HG02973 (cell line): ENCODE measurements at regions not wholly inside any gene's neighbourhood (a gene's known extent, or its start where the extent isn't known, plus 50 kb on each side); places are given as distances from the start of the nearest gene placed in this dataset.
A peak's percentile ranks its signal among the peaks of the same experiment; 100 is the strongest.
"Not testable (repeated sequence)": the region's sequence is repeated elsewhere in the genome, so short reads cannot be mapped to it uniquely, and the experiment has no call there.

Experiments used
- ATAC-seq: cut with Tn5 transposase; IDR thresholded peaks from one replicate; pipeline ENCODE4 v1.9.1; 2021; ENCODE audit warnings: moderate library complexity; ENCODE audit not compliant: unreplicated experiment

DNA sequence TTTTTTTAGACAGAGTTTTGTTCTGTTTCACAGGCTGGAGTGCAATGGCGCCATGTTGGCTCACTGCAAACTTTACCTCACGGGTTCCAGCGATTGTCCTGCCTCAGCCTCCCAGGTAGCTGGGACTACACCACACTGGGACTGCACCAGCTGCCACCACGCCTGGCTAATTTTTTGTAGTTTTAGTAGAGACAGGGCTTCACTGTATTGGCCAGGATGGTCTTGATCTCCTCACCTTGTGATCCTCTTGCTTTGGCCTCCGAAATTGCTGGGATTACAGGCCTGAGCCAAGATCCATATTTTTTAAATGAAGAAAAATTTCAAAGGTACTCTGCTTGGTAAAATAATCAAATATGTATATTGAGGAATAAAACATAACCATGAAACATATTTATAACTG lies 195.8 kb upstream of the TPTE start:
- ATAC-seq = peak; percentile 90

DNA sequence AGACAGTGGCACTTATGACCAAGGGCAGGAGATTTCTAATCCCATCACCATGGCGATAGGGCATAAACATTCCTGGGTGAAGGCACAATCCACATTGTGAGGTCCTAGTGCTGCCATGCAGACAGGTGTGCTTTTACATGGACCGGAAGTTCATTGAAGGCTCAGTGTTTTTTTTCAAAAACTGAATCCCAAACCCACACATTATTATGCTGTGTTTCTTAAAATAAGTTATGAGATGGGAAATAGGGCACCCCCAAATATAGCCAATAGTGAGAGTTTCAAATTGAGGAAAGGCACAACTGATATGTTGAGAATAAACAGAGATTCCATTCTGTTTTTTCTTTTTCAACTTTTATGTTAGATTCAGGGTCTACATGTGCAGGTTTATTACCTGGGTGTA lies 195.2 kb upstream of the TPTE start:
- ATAC-seq = not testable (repeated sequence)

DNA sequence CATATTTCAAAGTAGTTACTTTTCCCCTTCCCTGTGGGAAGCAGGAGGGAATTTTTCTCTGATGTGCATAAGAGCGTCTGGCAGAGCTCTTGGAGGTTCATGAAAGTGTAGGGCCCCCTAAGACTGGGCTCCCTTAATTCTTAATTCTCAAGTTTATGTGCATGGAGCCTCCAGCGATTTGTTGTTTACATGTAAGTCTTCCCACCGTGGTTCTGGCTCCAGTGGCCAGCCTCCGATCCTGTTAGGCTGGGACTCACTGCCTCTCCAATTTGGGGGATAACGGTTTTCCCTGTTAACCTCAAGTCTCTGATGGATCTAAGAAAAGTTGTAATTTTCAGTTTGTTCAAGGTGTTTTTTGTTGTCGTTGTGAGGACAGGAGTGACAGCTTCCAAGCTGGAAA lies 192.7 kb upstream of the TPTE start:
- not testable (repeated sequence) for ATAC-seq

DNA sequence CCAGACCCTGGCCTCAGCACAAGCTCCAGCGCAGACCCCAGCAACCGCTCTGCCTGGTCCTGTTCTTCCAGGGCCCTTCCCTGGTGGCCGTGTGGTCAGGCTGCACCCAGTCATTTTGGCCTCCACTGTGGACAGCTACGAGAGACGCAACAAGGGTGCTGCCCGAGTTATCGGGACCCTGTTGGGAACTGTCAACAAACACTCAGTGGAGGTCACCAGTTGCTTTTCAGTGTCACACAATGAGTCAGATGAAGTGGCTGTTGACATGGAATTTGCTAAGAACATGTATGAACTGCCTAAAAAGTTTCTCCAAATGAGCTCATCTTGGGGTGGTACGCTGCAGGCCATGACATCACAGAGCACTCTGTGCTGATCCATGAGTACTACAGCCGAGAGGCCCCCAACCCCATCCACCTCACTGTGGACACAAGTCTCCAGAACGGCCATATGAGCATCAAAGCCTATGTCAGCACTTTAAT lies 190.7 kb upstream of the TPTE start:
- ATAC-seq = not testable (repeated sequence)

DNA sequence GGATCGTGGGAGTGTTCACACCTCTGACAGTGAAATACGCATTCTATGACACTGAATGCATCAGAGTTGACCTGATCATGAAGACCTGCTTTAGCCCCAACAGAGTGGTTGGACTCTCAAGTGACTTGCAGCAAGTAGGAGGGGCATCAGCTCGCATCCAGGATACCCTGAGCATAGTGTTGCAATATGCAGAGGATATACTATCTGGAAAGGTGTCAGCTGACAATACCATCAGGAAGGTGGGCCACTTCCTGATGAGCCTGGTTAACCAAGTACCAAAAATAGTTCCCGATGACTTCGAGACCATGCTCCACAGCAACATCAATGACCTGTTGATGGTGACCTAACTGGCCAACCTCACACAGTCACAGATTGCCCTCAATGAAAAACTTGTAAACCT lies 190.2 kb upstream of the TPTE start:
- ATAC-seq = not testable (repeated sequence)

DNA sequence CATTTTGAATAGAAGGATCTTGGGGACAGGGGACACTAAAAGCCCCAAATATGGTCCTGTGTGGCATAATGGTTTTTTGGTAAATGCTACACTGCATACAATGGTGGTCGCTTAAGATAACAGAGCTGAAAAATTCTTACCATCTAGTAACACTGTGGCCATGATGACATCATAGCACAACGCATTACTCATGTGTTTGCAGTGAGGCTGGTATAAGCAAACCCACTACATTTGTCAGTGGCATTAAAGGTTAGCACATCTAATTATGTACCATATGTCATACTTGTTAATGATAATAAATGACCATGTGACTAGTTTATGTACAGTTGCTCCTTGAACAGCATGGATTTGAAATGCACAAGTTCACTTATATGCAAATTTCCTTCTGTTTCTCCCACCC lies 188.4 kb upstream of the TPTE start:
- not testable (repeated sequence) for ATAC-seq

DNA sequence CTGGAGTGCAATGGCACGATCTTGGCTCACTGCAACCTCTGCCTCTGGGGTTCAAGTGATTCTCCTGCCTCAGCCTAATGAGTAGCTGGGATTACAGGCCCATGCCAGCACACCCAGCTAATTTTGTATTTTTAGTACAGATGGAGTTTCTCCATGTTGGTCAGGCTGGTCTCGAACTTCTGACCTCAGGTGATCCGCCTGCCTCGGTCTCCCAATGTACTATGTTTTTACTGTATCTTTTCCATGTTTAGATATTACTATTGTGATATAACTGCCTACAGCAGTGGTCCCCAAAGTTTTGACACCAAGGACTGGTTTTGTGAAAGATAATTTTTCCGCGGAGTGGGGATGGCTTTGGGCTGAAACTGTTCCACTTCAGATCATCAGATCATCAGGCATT lies 187.0 kb upstream of the TPTE start:
- not testable (repeated sequence) for ATAC-seq

DNA sequence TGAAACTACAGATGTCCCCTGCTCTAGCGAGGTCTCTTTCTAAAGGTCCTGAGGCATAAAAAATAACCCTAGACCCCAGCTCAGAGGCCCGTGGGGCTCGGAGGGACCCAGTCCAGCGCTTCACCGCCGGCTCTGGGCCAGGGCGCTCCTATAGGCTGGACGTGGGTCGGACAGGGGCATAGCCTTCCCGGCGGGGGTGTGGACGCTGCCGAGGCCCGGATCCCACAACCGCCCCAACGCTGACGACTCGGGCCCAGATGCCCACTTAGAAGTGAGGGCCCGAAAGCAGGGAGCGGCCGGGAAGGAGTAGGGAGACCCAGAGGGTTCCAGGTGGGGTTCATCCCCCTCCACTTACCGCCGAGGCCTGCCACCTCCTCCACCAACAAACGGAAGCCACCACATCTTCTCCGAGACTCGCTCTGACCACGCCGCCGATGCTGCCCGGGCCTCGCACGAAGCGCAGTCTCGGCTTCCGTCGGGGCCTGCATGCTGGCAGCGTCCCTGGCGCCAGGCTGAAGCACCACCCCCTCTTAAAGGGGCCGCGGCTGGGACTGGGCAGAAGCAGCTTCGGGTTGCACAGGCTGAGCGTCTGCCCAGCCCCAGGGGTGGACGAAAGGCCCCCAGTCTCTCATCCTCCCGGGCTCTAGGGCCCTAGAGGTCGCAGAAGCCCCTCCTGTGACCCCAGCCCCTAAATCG lies 179.0 kb upstream of the TPTE start:
- not testable (repeated sequence) for ATAC-seq

DNA sequence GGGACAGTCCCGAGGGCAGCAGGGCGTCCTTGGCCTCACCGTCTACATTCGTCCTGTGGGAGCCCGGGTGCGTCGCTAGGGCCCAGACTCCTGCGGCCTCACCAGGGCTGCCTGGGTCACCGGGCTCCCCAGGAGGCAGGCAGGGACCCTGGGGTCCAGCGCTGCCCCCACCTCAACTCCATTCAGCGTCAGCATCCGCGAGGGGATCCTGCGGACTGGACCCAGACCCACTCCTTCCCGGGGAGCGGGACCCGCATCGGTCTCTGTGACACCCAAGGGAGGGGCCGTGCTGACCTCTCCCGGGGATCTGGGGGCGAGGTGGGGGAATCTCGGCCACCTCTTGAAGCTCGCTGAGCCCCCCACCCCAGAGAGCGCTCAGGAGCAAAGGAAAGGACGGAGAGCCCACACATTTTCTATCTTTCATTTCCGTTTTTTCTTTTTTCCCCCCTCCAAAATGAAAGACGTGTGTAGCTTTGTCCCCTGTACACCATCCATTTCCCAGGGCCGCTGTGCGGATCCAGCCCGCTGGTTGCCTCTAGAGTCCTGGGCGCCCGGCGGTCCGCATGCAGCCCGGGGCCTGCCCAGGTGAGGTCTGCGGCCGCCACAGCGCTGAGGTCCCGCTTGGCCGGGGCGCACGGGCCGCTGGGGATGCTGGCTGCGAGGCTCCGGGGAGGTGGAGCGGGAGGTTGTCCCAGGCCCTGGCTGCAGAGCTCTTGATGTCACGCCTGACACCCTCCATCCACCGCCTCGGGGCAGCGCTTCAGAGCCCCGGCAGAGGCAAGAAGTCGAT lies 178.0 kb upstream of the TPTE start:
- ATAC-seq = not testable (repeated sequence)

DNA sequence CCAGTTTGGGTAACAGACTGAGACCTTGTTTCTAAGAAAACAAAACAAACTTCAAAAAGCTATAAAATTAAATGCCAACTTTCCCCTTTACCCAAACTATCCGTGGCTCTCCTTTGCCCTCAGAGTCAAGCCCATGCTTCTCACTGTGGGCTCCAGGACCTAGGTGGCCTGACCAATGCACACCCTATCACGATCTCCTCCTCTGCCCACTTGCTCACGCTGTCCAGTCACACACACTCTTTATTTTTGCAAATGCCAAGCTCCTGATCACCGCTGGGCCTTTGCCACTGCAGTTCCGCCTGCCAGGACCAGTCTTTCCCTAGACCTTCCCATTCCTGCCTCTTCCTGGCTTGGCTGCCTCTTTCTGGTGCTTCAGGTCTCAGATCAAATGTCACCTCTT lies 177.1 kb upstream of the TPTE start:
- ATAC-seq = not testable (repeated sequence)

DNA sequence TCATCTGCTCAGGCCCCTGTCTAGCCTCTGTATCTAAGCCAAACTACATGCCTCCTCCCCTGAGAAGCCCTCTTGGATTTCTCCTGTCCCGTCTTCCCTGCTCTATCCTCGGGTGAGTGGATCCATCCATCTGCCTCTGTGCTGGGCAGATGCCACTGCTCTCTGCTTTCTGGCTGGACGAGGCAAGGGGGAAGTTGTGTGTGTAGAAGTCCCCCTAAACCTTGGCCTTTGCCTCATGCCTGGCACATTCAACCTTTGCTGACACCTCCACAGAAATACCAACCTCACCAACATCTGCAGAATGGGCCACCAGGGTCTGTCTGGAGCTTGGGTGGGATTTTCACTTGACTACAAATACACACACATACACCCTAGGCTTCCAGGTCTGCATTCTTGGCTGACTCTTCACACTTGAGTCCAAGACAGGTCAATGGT lies 176.2 kb upstream of the TPTE start:
- not testable (repeated sequence) for ATAC-seq

DNA sequence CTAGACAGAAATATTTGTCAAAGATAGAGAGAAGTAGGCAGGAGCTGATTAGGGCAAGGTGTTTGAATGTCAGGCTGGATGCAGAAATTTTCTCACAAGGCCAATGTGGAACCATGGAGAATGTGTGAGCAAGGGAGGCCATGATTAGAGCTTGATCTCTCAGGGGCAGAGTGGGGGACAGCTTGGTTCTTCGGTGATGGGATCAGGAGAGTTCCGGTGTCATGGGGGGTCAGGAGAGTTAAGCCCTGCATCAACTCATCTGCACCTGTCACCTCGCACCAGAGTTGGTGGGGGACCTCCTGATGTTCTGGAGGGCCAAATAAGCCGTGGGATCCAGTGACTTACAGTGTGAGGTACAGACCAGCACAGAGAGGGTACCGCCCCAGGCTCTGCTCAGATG lies 175.1 kb upstream of the TPTE start:
- not testable (repeated sequence) for ATAC-seq

DNA sequence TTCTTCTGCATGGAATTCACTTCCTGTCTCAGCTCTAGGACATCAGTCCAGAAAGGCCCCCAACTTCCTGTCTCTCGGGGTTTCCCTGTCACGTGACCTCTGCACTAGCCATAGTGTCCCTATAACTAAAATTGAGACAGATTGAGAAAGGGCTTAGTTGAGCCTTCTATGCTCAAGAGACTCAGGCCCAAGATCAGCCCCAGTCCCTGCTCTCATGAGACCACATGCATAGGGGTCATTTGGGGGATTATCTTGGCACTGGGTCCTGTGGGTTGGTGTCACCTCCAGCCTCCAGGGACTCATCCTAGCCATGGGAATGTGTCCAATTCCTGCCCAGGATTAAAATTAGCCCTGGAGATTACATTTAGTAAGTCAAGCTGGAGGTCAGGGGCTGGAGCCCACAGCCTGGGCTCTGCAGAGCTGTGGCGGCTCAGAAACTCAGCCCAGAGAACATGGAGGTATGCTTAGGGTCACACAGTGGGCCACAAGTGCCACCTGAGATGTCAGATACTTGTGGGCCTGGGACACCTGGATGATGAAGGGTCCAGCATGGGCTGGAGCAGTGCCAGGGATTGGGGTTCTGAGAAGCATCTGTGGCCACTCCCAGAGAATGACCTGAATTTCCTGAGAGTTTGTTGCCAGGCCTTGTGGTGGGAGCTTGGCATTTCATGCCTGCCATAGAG lies 174.3 kb upstream of the TPTE start:
- ATAC-seq = not testable (repeated sequence)

DNA sequence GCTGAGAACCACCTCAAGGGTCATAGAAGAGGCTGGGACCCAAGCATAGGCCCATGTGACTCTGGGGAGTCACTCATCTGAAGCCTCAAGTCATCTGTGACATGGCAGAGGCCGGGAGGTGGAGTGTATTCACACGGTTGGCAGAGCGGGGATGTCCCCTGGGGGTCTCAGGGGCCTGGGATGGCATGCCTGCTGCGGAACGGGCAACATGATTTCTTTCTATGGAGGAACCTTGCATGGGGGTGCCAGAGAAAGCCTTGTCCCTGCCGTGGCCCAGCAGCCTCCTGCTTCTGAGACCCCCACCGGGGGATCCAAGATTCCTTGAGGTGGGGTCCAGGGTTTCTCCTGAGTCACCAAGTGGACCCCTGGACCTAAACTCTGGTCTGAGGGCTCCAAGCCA lies 173.7 kb upstream of the TPTE start:
- ATAC-seq = not testable (repeated sequence)

DNA sequence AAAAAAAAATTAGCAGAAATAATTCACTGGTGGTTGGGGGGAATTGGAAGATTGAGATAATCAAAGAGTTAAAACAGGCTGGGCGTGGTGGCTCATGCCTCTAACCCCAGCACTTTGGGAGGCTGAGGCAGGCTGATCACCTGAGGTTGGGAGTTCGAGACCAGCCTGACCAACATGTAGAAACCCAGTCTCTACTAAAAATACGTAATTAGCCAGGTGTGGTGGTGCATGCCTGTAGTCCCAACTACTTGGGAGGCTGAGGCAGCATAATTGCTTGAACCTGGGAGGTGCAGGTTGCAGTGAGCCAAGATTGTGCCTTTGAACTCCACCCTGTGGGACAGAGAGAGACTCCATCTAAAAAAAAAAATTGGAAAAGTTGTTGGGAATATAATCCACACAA lies 173.2 kb upstream of the TPTE start:
- not testable (repeated sequence) for ATAC-seq

DNA sequence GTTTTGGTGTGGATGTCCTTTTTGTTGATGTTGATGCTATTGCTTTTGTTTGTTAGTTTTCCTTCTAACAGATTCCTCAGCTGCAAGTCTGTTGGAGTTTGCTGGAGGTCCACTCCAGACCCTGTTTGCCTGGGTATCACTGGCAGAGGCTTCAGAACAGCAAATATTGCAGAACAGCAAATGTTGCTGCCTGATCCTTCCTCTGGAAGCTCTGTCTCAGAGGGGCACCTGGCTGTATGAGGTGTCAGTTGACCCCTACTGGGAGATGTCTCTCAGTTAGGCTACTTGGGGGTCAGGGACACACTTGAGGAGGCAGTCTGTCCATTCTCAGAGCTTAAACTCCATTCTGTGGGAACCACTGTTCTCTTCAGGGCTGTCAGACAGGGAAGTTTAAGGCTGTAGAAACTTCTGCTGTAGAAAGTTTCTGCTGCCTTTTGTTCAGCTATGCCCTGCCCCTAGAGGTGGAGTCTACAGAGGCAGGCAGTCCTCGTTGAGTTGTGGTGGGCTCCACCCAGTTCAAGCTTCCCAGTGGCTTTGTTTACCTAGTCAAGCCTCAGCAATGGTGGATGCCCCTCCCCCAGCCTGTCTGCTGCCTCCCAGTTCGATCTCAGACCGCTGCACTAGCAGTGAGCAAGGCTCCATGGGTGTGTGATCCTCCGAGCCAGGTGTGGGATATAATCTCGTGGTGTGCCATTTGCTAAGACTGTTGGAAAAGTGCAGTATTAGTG lies 166.4 kb upstream of the TPTE start:
- ATAC-seq = not testable (repeated sequence)

DNA sequence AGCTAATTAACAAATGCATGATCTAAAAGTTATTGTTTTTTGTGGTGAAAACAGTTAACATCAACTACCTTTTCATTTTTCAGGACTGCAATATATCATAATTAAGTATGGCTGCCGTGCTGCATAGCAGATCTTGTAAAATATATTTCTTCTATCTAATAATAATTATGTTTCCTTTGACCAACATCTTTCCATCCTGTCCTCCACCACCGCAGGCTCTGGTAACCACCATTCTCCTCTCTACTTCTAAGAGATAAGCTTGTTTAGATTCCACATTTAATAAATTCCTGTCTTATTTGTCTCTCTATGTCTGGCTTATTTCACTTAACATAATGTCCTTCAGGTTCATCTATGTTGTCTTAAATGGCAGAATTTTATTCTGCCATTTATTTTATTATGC lies 162.3 kb upstream of the TPTE start:
- ATAC-seq = not testable (repeated sequence)

DNA sequence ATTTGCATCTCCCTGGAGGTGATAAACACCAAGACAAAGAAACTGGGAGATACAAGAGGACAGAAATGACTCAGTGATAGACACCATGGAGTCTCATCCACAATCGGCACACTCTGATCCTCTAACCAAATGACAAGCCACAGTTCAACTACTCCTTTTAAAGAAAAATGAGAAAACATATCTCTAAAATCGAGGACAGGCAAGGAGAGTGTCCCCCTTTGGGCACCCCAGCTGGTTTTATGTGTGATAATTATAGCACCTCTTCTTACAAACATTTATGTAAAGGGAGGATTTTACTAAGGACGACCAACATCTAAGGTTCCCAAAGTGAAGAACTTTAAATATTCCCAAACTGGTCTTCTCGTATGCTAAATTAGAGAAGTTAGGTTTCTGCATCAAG lies 161.5 kb upstream of the TPTE start:
- ATAC-seq = not testable (repeated sequence)

DNA sequence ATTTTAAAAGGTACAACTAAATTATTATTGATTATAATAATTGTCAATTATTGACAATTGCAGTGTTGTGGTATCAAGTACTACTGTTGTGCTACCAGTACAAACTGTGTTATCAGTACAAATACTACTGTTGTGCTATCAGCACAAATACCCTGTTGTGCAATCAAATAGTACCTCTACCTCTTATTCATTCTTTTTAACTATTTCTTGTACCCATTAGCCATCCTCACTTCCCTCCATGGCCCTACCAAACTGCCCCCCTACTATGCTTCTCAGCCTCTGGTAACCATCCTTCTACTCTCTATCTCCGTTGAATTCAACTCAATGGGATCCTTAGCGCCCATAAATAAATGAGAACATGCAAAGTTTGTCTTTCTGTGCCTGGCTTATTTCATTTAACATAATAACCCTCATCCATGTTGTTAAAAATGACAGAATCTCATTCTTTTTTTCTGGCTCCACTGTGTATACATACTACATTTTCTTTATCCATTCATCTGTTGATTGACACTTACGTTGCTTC lies 160.1 kb upstream of the TPTE start:
- not testable (repeated sequence) for ATAC-seq

DNA sequence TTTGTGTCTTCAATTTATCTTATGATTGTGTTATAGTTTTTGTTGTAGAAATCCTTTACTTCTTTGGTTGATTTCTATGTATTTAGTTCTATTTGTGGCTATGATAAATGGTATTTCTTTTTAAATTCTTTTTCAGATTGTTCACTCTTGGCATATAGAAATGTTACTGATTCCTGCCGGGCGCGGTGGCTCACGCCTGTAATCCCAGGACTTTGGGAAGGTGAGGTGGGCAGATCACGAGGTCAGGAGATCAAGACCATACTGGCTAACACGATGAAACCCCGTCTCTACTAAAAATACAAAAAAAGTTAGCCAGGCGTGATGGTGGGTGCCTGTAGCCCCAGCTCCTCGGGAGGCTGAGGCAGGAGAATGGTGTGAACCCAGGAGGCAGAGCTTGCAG lies 158.6 kb upstream of the TPTE start:
- ATAC-seq = not testable (repeated sequence)

DNA sequence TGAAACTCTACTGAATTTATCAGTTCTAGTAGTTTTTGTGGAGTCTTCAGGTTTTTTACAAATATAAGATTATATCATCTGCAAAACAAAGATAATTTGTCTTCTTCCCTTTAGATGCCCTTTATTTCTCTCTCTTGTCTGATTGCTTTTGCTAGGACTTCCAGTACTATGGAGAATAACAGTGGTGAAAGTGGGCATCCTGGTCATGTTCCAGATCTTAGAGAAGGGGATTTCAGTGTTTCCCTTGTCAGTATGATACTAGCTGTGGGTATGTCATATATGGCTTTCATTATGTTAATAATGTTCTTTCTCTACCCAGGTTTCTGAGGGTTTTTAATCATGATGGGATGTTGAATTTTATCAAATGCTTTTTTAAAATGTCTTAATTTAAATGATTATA lies 158.1 kb upstream of the TPTE start:
- not testable (repeated sequence) for ATAC-seq
